ENCODE measurements at regions not wholly inside any gene's neighbourhood (a gene's known extent, or its start where the extent isn't known, plus 50 kb on each side); places are given as distances from the start of the nearest gene placed in this dataset.

DNA sequence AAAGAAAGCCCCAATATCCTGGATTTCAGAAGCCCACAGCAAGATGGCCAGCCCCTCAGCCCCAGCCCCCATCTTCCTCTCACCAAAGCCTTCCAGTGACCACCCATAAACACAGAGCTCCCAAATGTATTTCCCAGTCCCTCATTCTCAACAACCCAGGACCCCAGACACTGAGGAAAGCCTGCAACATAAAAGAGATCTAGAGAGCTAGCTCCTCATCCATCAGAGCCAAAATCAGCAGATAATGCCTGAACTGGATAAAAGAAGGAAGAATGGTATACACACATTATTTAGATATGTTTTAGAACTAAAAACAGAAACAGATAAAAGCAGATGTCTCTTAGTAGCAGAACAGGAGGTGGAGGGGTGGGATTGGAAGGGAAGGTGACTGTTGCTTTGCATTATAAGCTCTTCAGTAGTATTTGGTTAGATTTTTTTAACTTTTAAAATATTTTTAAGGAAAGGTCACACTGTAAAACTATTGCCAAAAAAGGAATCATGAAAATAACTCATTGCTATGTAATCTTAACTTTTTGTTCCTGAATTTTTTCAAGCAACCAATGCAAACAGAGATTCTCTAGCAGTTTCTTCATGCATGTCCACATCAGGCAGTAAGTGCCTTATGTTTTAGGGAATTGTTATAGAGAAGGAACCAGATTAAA lies 144.2 kb upstream of the PKDCC start:
- TF ChIP-seq, protein P1, sequence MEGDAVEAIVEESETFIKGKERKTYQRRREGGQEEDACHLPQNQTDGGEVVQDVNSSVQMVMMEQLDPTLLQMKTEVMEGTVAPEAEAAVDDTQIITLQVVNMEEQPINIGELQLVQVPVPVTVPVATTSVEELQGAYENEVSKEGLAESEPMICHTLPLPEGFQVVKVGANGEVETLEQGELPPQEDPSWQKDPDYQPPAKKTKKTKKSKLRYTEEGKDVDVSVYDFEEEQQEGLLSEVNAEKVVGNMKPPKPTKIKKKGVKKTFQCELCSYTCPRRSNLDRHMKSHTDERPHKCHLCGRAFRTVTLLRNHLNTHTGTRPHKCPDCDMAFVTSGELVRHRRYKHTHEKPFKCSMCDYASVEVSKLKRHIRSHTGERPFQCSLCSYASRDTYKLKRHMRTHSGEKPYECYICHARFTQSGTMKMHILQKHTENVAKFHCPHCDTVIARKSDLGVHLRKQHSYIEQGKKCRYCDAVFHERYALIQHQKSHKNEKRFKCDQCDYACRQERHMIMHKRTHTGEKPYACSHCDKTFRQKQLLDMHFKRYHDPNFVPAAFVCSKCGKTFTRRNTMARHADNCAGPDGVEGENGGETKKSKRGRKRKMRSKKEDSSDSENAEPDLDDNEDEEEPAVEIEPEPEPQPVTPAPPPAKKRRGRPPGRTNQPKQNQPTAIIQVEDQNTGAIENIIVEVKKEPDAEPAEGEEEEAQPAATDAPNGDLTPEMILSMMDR (IDR thresholded peaks at IDR 0.05; ENCODE audit: low read depth, low read length), result no peak
- DNase-seq (ENCODE audit: extremely low read depth, low read depth), result no peak

DNA sequence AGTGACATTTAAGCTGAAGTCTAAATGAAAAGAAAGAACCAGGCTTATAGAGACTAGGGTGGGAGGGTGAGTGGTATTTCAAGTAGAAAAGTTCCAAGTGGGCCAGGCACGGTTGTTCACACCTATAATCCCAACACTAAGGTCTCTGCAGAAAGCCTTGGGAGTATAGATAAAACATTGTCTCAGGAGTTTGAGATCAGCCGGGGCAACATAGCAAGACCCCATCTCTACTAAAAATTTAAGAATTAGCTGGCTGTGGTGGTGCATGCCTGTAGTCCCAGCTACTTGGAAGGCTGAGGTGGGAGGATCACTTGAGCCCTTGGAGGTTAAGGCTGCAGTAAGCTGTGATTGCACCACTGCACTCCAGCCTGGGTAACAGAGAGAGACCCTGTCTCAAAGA lies 143.4 kb upstream of the PKDCC start:
- TF ChIP-seq, protein P1 (IDR thresholded peaks at IDR 0.05; ENCODE audit: low read depth, low read length), result no peak
- no peak for DNase-seq (ENCODE audit: extremely low read depth, low read depth)

DNA sequence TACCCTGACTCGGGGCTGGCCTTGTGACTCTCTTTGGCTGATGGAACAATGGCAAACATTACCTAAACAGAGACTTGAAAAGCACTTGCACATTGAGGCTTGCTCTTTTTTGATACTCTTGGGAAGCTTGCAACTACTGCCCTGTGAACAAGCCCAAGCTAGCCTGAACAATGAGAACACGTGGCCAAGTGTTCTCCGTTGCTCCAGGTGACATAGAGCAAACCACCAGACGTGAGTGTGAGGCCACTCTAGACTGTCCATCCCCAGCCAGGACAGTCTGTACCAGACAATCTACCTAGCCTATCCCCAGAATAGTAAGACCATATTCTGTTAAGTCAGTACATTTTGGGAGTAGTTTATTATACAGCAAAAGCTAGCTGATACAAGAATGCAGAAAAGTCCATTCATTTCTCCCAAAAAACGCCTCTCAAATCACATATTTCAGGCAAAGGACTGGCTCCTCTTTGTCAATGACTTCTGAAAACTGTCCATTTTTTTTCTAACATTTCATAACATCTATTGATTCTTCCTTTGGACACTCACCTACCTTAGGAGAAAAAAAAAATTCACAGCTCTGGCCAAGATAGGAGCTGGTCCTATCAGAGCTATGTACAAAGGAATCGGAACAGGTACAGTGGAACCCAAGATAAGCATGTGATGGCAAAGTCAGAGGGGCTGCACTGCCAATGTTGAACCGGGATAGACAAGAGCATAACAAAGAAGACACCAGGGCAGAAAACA lies 142.1 kb upstream of the PKDCC start:
- DNase-seq (ENCODE audit: extremely low read depth, low read depth), result no peak
- TF ChIP-seq, protein P1 (IDR thresholded peaks at IDR 0.05; ENCODE audit: low read depth, low read length), result no peak

DNA sequence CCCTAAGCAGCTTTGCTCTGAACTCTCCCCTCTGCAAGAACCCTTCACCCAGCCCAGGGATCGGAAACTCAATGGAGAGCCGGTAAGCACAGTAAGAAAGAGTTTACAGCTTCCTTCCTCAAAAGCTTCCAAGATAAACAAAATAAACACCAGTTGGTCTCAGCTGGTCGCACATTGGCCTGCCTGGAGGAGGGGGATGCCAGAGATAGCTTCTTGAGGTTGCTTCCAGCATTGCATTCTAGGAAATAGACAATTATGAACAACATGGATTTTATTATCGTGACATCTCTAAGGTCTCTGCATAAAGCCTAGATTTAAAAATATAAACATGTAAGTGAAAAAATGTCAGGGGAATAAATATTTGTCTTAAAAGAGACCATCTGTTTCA lies 141.5 kb upstream of the PKDCC start:
- peak; percentile 79 for DNase-seq (ENCODE audit: extremely low read depth, low read depth)
- TF ChIP-seq, protein P1 (IDR thresholded peaks at IDR 0.05; ENCODE audit: low read depth, low read length), result no peak

DNA sequence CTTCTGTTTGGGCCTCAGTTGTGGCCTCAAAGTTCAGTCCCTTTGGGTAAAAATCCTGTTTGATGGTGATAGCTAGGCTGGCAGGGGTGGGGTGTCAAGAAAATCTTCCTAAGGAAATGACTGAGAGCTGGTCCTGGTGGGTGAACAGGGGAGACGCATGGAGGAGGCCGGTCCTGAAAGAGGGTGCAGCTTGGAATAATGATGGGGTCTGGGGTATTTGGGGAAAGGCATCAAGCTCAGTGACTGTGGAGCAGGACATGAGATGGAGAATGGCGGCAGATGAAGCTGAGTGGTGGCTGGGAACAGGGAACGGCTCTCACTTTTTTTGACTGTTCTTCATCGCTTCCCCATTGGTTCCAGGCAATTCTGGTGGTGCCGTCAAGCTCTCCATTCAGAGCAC lies 140.7 kb upstream of the PKDCC start:
- no peak for DNase-seq (ENCODE audit: extremely low read depth, low read depth)
- TF ChIP-seq, protein P1 (IDR thresholded peaks at IDR 0.05; ENCODE audit: low read depth, low read length), result no peak

DNA sequence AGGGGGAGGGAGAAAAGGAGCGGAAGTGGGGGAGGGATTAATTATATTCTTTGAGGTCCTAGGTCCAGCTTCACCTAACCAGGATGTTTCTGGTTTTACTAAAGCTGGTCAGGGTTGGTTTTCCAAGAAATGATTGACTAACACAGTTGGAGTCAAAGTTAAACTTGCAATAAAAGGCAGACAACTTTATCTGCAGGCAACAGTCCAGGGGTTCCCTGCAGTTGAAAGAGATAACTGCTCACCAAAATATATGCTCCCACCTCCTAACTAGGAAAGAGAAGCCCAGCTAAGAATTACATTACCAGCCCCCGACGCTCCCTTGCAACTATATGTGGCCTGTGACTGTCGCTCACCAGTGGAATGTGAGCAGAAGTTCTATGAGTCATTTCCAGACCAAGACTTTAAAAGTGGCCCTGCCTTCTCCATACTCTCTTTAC lies 140.0 kb upstream of the PKDCC start:
- DNase-seq (ENCODE audit: extremely low read depth, low read depth), result no peak
- TF ChIP-seq, protein P1 (IDR thresholded peaks at IDR 0.05; ENCODE audit: low read depth, low read length), result no peak

DNA sequence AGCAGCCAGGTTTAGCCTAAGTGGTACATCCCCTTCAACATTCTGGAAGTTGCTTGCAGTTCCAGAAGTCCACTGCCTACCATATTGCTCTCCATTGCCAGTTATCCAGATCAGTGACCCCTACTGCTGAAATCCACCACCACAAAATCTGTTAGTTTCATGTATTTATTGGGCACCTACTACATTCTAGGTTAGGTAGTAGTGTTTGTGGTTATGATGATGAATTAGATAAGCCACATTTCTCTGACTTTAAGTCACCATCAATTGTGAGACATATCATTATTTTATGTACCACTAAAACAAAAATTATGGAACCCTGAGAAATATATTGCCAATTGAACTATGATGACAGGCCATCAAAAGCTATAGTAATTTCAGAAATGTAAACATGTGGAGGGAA lies 139.5 kb upstream of the PKDCC start:
- TF ChIP-seq, protein P1 (IDR thresholded peaks at IDR 0.05; ENCODE audit: low read depth, low read length), result no peak

More for the DNA sequence above, 139.5 kb upstream of the PKDCC start:
- DNase-seq (ENCODE audit: extremely low read depth, low read depth), result no peak

Data from AG09319 (cell line).